Gastroesophageal sphincter (tissue), 4 donors: ENCODE measurements at regions not wholly inside any gene's neighbourhood (a gene's known extent, or its start where the extent isn't known, plus 50 kb on each side); places are given as distances from the start of the nearest gene placed in this dataset.

Experiments used
- ATAC-seq: fragments of 150-250 bp; one replicate; pipeline ENCODE4 v1.9.1; 2016; ENCODE audit warnings: mild to moderate bottlenecking, moderate library complexity
- H3K27ac ChIP-seq, 4 donors: fragments of 200-600 bp; sonication (generic) in 3 of 4; 1 replicate in 3 of 4; 2 replicates in 1 of 4; pipeline ENCODE4 v1.5.1; 2016 to 2019
- H3K27me3 ChIP-seq: fragments of 200-600 bp; sonication (generic); one replicate; pipeline ENCODE4 v1.5.1; 2019
- H3K36me3 ChIP-seq, 2 donors: fragments of 200-600 bp; sonication (generic); one replicate each; pipeline ENCODE4 v1.5.1; 2019; ENCODE audit warnings: control low read depth in 1 of 2
- H3K4me1 ChIP-seq, 3 donors: fragments of 200-600 bp; sonication (generic); 1 replicate in 2 of 3; 2 replicates in 1 of 3; pipeline ENCODE4 v1.5.1; 2016 to 2019; ENCODE audit warnings: control low read depth in 2 of 3
- H3K4me3 ChIP-seq, 2 donors: fragments of 200-600 bp; sonication (generic); one replicate each; pipeline ENCODE4 v1.5.1; 2019; ENCODE audit warnings: mild to moderate bottlenecking in 1 of 2, moderate library complexity in 1 of 2
- H3K9me3 ChIP-seq, 3 donors: fragments of 200-600 bp; sonication (generic); one replicate each; pipeline ENCODE4 v1.5.1; 2017 to 2019; ENCODE audit warnings: control low read depth in 2 of 3
- CTCF ChIP-seq, 4 experiments: fragments of 200-600 bp in 2 of 4; fragments of 450-650 bp in 2 of 4; sonication (generic) in 1 of 4; IDR thresholded peaks; one replicate each; pipeline ENCODE4 v1.5.1; 2017 to 2019; ENCODE audit warnings: antibody characterized with exemption in 4 of 4, mild to moderate bottlenecking in 2 of 4, moderate library complexity in 2 of 4
- EP300 ChIP-seq: sonication (generic); formaldehyde crosslinking; IDR thresholded peaks from one replicate; pipeline ENCODE4 v1.6.1; 2017; ENCODE audit warnings: antibody characterized with exemption, mild to moderate bottlenecking
- POLR2A ChIP-seq, 2 donors: fragments of 450-650 bp; IDR thresholded peaks; one replicate each; pipeline ENCODE4 v1.6.1; 2017; ENCODE audit warnings: antibody characterized with exemption in 2 of 2, mild to moderate bottlenecking in 2 of 2, moderate library complexity in 1 of 2
- POLR2AphosphoS5 ChIP-seq: sonication (generic); formaldehyde crosslinking; IDR thresholded peaks from one replicate; pipeline ENCODE4 v1.6.1; 2017; ENCODE audit warnings: antibody characterized with exemption
- WGBS, 2 donors: methylation state at CpG; one replicate each; pipeline ENCODE4 v1.1.5; 2018; ENCODE audit warnings: low coverage in 1 of 2; 5-methylcytosine and 5-hydroxymethylcytosine counted together

DNA sequence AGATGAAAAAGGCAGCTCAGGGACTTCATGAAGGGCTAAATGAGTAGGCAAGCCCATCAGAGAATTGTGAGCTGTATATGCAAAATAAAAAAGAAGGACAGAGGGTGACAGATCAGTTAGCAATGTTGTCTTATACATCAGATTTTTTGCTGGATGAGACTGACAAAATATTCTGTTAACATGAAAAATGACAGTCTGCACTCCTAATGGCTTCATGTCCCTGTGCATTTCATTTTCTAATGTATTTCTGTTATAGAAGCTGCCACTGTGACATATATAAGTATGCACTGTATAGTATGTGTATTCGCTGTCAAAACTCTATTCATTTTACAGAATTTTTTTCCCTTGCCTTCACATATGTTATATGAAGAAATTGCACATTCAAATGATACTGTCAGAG lies 559.5 kb downstream of the DMRTA1 start:
- Histone ChIP-seq H3K36me3 (no peaks in the 10 kb centered on the region), H3K4me1 (no peaks in the 10 kb centered on the region), H3K27me3 (no peaks in the 10 kb centered on the region), H3K27ac (no peak overlapping the region), H3K9me3 (no peaks in the 10 kb centered on the region), H3K4me3 (no peak overlapping the region)
- TF ChIP-seq EP300 (no peak), CTCF (IDR thresholded peaks at IDR 0.05) (no peak), POLR2AphosphoS5 (no peak), POLR2A (IDR thresholded peaks at IDR 0.05) (no peak)
- 95 to 100% methylated on average over 1 of the region's 1 CpG for WGBS, 2 donors
- ATAC-seq: no peak

- Histone ChIP-seq H3K27ac (no peak overlapping the region), H3K36me3 (no peaks in the 10 kb centered on the region), H3K4me3 (no peak overlapping the region), H3K9me3 (no peaks in the 10 kb centered on the region), H3K27me3 (no peaks in the 10 kb centered on the region), H3K4me1 (no peaks in the 10 kb centered on the region)
- WGBS, 2 donors: 74 to 77% methylated on average over 3 of the region's 3 CpGs
- no peak for ATAC-seq
- no peak for TF ChIP-seq POLR2A (IDR thresholded peaks at IDR 0.05)
- no peak for TF ChIP-seq CTCF (IDR thresholded peaks at IDR 0.05)
- TF ChIP-seq EP300: no peak
- TF ChIP-seq POLR2AphosphoS5: no peak
Observed at GRCh38 chr9:23011669-23012068, 565.0 kb downstream of the DMRTA1 start.

- no peaks in the 10 kb centered on the region for H3K36me3 ChIP-seq
- no peak overlapping the region for H3K27ac ChIP-seq
- ATAC-seq: no peak
- H3K4me1 ChIP-seq: no peaks in the 10 kb centered on the region
- no peaks in the 10 kb centered on the region for H3K27me3 ChIP-seq
- WGBS, 2 donors: 100% methylated on average over 1 of the region's 1 CpG
- H3K4me3 ChIP-seq: no peak overlapping the region
- H3K9me3 ChIP-seq: no peaks in the 10 kb centered on the region
- no peak for TF ChIP-seq POLR2AphosphoS5
- no peak for TF ChIP-seq CTCF (IDR thresholded peaks at IDR 0.05)
- TF ChIP-seq POLR2A (IDR thresholded peaks at IDR 0.05): no peak
- TF ChIP-seq EP300: no peak
Observed at GRCh38 chr9:23015557-23015956, 568.9 kb downstream of the DMRTA1 start.

DNA sequence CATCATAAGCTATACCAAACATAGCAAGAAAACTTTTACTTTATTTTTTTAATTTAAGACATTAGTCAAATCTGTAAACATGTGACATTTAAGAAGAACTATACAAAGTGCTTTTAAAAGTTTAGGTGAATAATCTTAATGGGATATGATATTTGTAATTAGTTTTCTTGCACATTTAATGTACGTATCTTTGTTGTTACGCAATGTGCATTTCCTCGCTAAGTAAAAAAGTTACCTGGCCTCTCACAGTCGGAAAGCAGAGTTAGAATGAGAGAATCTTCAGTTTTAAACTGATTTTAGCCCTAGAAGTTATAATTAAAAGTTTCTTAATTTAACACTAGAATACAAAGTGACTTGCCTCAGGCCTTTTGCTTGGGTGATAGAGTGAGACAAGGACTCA lies 589.8 kb downstream of the DMRTA1 start:
- no peaks in the 10 kb centered on the region for H3K36me3 ChIP-seq
- no peaks in the 10 kb centered on the region for H3K27me3 ChIP-seq
- no peak overlapping the region for H3K4me3 ChIP-seq
- no peaks in the 10 kb centered on the region for H3K4me1 ChIP-seq
- TF ChIP-seq POLR2AphosphoS5: no peak
- TF ChIP-seq POLR2A (IDR thresholded peaks at IDR 0.05): no peak
- TF ChIP-seq EP300: no peak
- TF ChIP-seq CTCF (IDR thresholded peaks at IDR 0.05): no peak
- no peak overlapping the region for H3K27ac ChIP-seq
- no peak for ATAC-seq
- peaks cover 0 to 14% (median 0%) of the 10 kb centered on the region in 3 donors for H3K9me3 ChIP-seq
- WGBS, 2 donors: 90 to 93% methylated on average over 4 of the region's 4 CpGs

DNA sequence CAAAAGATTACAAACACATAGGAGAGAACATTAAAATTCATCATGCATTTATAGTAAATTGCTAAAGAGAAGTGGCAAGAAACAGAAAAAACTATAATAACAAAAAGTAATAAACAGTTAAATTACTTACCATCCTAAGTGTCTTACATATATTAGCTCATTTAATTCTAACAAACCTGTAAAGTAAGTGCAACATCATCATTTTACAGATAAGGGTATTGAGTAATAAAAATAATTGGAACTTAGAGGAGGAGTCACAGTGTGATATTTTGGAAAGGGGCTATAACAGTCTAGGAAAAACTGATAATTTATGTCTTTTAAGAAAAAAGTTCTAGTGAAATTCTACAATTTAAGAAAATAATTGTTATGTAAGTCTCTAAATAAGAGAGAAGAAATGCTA lies 592.8 kb downstream of the DMRTA1 start:
- no peak overlapping the region for H3K4me3 ChIP-seq
- ATAC-seq: no peak

More for the DNA sequence above, 592.8 kb downstream of the DMRTA1 start:
- H3K36me3 ChIP-seq: no peaks in the 10 kb centered on the region
- no peak for TF ChIP-seq POLR2AphosphoS5
- TF ChIP-seq POLR2A (IDR thresholded peaks at IDR 0.05): no peak
- TF ChIP-seq CTCF (IDR thresholded peaks at IDR 0.05): no peak
- no peak for TF ChIP-seq EP300
- no peaks in the 10 kb centered on the region for H3K27me3 ChIP-seq
- H3K27ac ChIP-seq: no peak overlapping the region
- H3K4me1 ChIP-seq: no peaks in the 10 kb centered on the region
- no peaks in the 10 kb centered on the region for H3K9me3 ChIP-seq
